ENCODE measurements at regions not wholly inside any gene's neighbourhood (a gene's known extent, or its start where the extent isn't known, plus 50 kb on each side); places are given as distances from the start of the nearest gene placed in this dataset.
"Not testable (repeated sequence)": the region's sequence is repeated elsewhere in the genome, so short reads cannot be mapped to it uniquely, and the experiment has no call there.

DNA sequence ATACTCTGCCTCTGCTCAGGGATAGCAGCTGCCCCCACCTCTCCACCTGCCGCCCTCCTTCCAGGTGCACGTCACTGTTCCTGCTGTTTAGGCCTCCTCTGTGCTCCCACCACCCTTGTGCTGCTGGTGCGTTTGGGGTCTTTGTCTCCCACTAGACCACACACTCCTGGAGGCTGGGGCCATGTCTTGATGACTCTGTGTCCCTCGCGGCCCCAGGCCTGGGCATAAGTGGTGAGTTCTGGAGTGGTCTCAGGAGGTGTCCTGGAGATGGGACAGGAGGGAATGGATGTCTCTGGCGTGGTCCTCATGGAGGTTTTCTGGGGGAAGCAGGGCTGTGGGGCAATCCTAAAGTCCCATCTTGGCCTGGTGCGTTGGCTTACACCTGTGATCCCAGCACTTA lies 132.1 kb downstream of the TFCP2L1 start:
- no peak for DNase-seq

DNA sequence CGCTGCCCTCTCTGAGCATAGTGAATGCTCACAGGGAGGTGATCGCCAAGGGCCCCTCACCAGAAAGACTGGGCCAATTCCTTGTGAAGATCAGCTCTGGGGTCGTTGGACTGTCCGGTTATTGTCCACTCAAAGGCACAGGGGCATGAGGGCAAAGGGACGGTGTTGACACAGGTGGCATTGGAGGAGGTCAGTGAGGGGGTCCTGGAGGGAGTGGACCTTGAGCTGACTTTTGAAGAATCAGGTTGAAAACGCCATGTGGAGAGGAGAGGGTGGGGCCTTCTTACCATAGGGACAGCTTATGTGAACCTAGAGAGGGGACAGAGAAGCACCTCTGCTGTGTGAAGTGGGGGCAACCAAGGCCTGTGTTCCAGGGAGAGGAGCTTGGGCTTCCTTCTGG lies 131.5 kb downstream of the TFCP2L1 start:
- no peak for DNase-seq

DNA sequence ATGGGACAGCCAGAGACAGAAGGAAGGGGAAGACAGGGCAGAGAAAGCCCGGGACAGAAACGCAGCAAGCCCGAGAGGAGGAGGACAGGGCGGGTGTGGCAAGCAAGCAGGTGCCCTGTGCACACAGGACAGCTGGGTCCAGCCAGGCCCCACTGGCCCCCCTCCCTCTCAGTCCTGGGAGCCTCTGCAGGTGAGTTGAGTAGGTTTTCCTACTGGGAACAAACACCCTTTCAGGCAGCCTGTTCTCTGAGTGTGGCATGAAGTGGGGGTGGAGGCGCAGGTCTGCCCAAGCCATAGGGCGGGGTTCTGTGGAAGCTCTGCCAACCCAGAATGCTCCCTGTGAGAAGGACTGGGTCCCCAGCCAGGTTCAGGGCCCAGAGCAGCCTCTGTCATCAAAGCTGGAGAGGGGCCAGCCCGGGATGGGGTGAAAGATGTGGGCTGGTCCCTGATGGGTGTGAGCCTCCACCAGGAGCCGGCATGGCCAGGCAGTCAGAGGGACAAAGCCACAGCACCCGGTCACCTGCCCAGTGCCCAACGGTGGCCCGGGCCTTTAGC lies 129.4 kb downstream of the TFCP2L1 start:
- no peak for DNase-seq

DNA sequence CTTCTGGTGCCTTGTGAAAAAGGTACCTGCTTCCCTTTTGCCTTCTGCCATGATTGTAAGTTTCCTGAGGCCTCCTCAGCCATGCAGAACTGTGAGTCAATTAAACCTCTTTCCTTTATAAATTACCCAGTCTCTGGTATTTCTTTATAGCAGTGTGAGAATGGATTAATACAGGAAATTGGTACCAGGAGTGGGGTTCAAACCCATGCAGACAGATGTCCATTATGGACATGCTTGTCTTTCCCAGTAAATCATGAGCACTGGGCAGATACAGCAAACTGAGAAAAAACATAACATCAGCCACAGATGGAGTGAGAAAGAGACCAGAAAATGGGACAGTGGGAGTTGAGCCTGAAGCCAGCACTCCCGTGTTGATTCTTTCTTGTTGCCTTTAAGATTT lies 127.5 kb downstream of the TFCP2L1 start:
- DNase-seq = not testable (repeated sequence)

DNA sequence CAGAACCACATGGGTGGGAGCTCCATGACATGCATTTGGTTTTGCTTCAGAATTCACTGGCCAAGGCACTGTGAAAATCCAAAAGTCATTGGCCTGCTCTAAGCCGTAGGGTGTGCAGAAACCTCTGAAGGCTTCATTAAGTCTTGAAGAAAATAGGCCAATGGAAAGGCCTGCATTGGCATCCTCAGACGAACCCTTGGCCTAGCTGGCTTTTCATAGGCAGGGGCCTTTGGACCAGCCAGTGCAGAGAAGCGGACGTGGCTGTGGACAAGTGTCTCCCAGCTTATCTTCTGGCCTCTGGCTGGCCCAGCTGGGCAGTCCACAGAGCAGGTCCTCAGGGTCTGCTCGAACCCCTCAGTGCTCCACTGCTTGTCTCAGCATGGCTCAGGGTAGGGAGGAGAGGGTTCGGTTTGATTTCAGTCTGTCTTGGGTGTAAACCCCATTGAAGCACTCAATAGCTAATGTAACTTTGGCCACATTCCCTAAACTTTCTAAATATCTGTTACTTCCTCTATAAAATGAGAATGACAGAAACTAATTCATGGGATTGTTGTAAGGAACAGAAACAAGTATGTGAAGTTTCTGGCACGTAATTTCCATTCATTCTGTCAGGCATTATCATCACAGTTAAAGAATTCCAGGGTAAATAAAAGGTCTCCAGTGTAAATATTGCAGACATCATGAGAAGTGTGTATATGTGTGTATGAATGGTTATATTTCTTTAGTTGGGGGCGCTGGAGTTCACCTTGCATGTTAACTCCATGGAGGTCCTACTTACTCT lies 125.5 kb downstream of the TFCP2L1 start:
- no peak for DNase-seq

DNA sequence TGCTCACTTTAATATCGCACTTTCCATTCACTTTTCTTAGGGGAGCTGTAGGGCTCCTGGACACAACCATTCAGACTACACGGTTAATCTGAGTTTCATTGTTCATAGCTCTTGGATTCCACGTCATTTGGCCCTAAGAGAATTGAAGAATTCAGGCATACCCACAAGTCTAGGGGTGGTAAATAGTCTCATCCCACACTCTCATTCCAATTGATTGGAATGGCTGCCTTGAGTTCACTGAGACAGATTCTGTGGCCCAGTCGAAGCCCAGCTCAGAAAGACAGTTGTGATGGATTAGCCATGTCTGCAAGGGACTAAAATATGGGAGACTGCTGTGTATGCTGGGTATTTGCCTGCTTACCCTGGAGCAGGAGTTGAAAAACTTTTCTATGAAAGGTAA lies 124.6 kb downstream of the TFCP2L1 start:
- DNase-seq = no peak

DNA sequence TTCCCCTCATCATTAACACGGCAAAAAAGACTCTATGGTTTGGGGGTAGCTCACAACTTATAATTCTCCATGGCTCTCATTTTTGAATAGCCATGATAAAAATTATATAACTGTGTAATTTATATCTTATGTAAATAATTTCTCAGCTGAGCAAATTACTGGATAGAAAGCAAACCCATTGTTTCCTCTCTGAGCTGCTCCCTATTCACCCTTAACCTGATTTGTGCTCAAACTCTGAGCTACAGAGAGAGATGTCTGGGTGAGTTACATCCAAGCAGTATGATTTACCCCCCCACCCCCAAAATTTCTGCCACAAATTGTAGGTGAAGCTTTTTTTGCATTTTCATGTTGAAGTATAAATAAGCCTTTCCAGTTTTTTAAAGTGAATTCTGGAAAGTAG lies 123.7 kb downstream of the TFCP2L1 start:
- no peak for DNase-seq

DNA sequence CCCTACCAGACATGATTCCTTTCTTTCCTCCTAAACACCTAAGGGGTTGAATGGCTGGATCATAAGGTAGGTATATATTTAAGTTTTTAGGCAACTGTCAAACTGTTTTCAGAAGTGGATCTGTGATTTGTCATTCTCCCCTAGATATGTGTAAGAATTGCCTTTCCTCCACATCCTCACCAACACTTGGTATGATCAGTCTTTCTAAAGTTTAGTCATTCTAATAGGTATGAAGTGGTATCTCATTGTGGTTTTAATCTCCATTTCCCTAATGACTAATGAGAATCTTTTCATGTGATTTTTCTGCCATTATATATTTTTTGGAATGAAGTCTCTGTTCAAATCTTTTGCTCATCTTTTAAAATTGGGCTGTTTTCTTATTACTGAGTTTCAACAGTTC lies 122.1 kb downstream of the TFCP2L1 start:
- no peak for DNase-seq

DNA sequence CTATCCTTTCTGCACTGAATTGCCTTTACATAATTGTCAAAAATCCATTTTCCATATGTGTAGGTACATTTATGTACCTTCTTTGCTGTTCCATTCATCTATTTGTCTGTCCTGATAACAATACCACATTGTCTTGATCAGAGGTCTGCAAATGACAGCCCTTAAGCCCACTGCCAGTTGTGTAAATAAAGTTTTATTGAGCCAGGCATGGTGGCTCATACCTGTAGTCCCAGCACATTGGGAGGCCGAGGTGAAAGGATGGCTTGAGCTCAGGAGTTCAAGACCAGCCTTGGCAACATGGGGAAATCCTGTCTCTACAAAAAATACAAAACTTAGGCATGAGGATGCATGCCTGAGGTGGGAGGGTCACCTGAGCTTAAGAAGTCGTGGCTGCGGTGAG lies 121.0 kb downstream of the TFCP2L1 start:
- no peak for DNase-seq

DNA sequence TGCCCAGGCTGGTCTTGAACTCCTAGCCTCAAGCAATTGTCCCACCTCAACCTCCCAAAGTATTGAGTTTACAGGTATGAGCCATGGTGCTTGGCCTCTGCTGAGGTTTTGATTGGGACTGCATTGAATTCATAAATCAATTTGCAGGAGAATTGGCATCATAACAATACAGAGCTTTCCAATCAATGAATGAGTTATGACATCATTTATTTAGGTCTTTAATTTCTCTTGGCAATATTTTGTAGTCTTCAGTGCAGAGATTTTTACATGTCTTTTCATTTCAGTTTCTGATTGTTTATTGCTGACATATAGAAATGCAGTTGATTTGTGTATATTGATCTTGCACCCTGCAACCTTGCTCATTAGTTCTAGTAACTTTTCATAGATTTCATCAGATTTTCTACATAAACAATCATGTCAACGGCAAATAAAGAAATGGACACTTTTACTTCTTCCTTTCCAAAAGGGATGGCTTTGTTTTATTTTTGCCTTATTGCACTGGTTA lies 119.9 kb downstream of the TFCP2L1 start:
- DNase-seq = no peak

Data from DMS 273 treated with DMSO at 0.1 percent for 48 hours (cell line).